ENCODE measurements at regions not wholly inside any gene's neighbourhood (a gene's known extent, or its start where the extent isn't known, plus 50 kb on each side); places are given as distances from the start of the nearest gene placed in this dataset.

- no peak for DNase-seq (ENCODE audit: extremely low spot score, unreplicated experiment)
- Mint-ChIP-seq H3K4me1 (ENCODE audit: unreplicated experiment) (no peaks in the 10 kb centered on the region), H3K27me3 (no peaks in the 10 kb centered on the region), H3K4me3 (no peak overlapping the region), H3K27ac (no peak overlapping the region), H3K36me3 (peaks cover 14% of the 10 kb centered on the region), H3K9me3 (no peaks in the 10 kb centered on the region)
- TF ChIP-seq, protein P1, sequence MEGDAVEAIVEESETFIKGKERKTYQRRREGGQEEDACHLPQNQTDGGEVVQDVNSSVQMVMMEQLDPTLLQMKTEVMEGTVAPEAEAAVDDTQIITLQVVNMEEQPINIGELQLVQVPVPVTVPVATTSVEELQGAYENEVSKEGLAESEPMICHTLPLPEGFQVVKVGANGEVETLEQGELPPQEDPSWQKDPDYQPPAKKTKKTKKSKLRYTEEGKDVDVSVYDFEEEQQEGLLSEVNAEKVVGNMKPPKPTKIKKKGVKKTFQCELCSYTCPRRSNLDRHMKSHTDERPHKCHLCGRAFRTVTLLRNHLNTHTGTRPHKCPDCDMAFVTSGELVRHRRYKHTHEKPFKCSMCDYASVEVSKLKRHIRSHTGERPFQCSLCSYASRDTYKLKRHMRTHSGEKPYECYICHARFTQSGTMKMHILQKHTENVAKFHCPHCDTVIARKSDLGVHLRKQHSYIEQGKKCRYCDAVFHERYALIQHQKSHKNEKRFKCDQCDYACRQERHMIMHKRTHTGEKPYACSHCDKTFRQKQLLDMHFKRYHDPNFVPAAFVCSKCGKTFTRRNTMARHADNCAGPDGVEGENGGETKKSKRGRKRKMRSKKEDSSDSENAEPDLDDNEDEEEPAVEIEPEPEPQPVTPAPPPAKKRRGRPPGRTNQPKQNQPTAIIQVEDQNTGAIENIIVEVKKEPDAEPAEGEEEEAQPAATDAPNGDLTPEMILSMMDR (conservative IDR thresholded peaks at IDR 0.05), result no peak
Observed at GRCh38 chr18:23311351-23312121, 141.6 kb upstream of the RIOK3 start.

- Mint-ChIP-seq H3K36me3 (peaks cover 11% of the 10 kb centered on the region), H3K27ac (no peak overlapping the region)
Observed at GRCh38 chr18:23313379-23313778, 139.7 kb upstream of the RIOK3 start.

DNA sequence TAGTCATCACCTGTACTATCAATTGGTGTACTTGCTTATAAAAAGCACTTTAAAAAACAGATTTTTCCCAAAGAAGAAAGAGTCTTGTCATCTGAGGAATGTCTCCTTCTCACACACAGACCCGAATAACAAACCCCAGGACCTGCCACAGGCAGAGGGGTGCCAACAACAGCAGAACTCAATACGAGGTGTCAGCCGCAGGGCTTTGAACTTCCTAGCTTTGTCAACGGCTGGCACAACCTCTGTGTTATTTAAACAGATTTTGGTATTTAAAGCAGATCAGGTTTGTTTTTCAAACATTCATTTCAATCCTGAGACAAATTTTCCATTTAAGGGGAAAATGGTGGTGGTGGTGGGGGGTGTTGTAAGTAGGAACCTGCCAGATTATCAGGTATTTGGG, 138.4 kb upstream of the RIOK3 start:
- H3K4me1 Mint-ChIP-seq (ENCODE audit: unreplicated experiment), result no peaks in the 10 kb centered on the region
- TF ChIP-seq, protein P1 (conservative IDR thresholded peaks at IDR 0.05), result no peak
- no peak overlapping the region for H3K27ac Mint-ChIP-seq
- H3K4me3 Mint-ChIP-seq, result no peak overlapping the region
- no peaks in the 10 kb centered on the region for H3K27me3 Mint-ChIP-seq
- H3K9me3 Mint-ChIP-seq, result no peaks in the 10 kb centered on the region
- DNase-seq (ENCODE audit: extremely low spot score, unreplicated experiment), result no peak
- H3K36me3 Mint-ChIP-seq, result peaks cover 5% of the 10 kb centered on the region

More at GRCh38 chr18:23313379-23313778, 139.7 kb upstream of the RIOK3 start:
- no peak overlapping the region for H3K4me3 Mint-ChIP-seq
- no peak for DNase-seq (ENCODE audit: extremely low spot score, unreplicated experiment)
- H3K9me3 Mint-ChIP-seq, result no peaks in the 10 kb centered on the region
- no peaks in the 10 kb centered on the region for H3K4me1 Mint-ChIP-seq (ENCODE audit: unreplicated experiment)
- TF ChIP-seq, protein P1 (conservative IDR thresholded peaks at IDR 0.05), result no peak
- H3K27me3 Mint-ChIP-seq, result no peaks in the 10 kb centered on the region

- Mint-ChIP-seq H3K27ac (no peak overlapping the region), H3K27me3 (no peaks in the 10 kb centered on the region), H3K4me3 (no peak overlapping the region), H3K9me3 (no peaks in the 10 kb centered on the region), H3K36me3 (peaks cover 5% of the 10 kb centered on the region), H3K4me1 (ENCODE audit: unreplicated experiment) (no peaks in the 10 kb centered on the region)
- TF ChIP-seq, protein P1 (conservative IDR thresholded peaks at IDR 0.05), result no peak
- DNase-seq (ENCODE audit: extremely low spot score, unreplicated experiment), result no peak
Observed at GRCh38 chr18:23316316-23316715, 136.8 kb upstream of the RIOK3 start.

GRCh38 chr18:23316988-23317387, 136.1 kb upstream of the RIOK3 start:
- H3K4me3 Mint-ChIP-seq, result no peak overlapping the region
- H3K27me3 Mint-ChIP-seq, result no peaks in the 10 kb centered on the region
- DNase-seq (ENCODE audit: extremely low spot score, unreplicated experiment), result no peak
- H3K4me1 Mint-ChIP-seq (ENCODE audit: unreplicated experiment), result no peaks in the 10 kb centered on the region
- H3K36me3 Mint-ChIP-seq, result peaks cover 5% of the 10 kb centered on the region
- TF ChIP-seq, protein P1 (conservative IDR thresholded peaks at IDR 0.05), result no peak
- no peak overlapping the region for H3K27ac Mint-ChIP-seq
- H3K9me3 Mint-ChIP-seq, result no peaks in the 10 kb centered on the region

All from type B pancreatic cell (in vitro differentiated cells).